OCI-LY3 (cell line): ENCODE measurements at regions not wholly inside any gene's neighbourhood (a gene's known extent, or its start where the extent isn't known, plus 50 kb on each side); places are given as distances from the start of the nearest gene placed in this dataset.
"Not testable (repeated sequence)": the region's sequence is repeated elsewhere in the genome, so short reads cannot be mapped to it uniquely, and the experiment has no call there.

Source experiments
- EZH2phosphoT487 ChIP-seq: fragments of 200-600 bp; shearing (Covaris generic); IDR thresholded peaks from 2 replicates; pipeline ENCODE4 v1.6.1; 2018; ENCODE audit warnings: antibody characterized with exemption, mixed run types, low read depth
- TF ChIP-seq, protein P1 (sequence below): fragments of 200-600, 300-600 bp; sonication (generic); IDR thresholded peaks from 2 replicates; pipeline ENCODE4 v1.5.1; 2014; ENCODE audit warnings: antibody characterized with exemption, low read length, low read depth

DNA sequence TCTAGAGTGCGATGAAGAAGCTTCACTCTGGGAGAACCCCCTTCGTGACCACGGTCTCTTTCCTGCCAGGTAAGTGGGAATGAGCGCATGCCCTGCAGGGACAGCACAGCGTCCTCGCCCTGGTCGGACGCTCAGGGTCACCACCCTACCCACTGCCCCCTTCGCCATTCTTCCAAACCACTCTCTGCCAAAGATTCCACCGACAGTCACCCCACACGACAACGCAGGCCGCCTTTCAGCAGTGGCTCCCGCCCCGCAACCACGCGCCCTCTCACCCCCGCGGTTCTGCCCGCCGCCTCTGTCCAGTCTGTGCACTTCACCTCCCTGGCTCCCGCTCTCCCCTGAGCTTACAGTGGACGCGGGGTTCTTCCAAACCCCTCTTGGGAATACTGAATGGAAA, 82.3 kb upstream of the FCGR1A start:
- TF ChIP-seq, protein P1, sequence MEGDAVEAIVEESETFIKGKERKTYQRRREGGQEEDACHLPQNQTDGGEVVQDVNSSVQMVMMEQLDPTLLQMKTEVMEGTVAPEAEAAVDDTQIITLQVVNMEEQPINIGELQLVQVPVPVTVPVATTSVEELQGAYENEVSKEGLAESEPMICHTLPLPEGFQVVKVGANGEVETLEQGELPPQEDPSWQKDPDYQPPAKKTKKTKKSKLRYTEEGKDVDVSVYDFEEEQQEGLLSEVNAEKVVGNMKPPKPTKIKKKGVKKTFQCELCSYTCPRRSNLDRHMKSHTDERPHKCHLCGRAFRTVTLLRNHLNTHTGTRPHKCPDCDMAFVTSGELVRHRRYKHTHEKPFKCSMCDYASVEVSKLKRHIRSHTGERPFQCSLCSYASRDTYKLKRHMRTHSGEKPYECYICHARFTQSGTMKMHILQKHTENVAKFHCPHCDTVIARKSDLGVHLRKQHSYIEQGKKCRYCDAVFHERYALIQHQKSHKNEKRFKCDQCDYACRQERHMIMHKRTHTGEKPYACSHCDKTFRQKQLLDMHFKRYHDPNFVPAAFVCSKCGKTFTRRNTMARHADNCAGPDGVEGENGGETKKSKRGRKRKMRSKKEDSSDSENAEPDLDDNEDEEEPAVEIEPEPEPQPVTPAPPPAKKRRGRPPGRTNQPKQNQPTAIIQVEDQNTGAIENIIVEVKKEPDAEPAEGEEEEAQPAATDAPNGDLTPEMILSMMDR = not testable (repeated sequence)
- not testable (repeated sequence) for TF ChIP-seq EZH2phosphoT487
